T47D (cell line): ENCODE measurements at regions not wholly inside any gene's neighbourhood (a gene's known extent, or its start where the extent isn't known, plus 50 kb on each side); places are given as distances from the start of the nearest gene placed in this dataset.

Experiments used
- DNase-seq, 2 experiments: peaks; one replicate each; pipeline versions ENCODE4 v3.0.0 to v3.0.0-alpha.2; 2011 to 2012; ENCODE audit warnings: low read depth in 1 of 2, low spot score in 1 of 2
- JUND ChIP-seq: IDR thresholded peaks from 2 replicates; pipeline ENCODE4 v1.6.1; 2012; ENCODE audit warnings: low read depth
- in situ Hi-C: cut with HindIII; loops from 2 replicates; pipeline ENCODE4 v1.10.0; 2016; ENCODE audit warnings: low sequenced_read_pairs, low pct_unique_long_range_greater_than_20kb

GRCh38 chr3:117886147-117886546 is 1148.5 kb downstream of the IGSF11 start:
- in situ Hi-C loops = no loop called here
- DNase-seq = no peak
- no peak for TF ChIP-seq JUND

GRCh38 chr3:117887031-117887430 is 1147.6 kb downstream of the IGSF11 start:
- no peak for DNase-seq
- in situ Hi-C loops = no loop called here
- no peak for TF ChIP-seq JUND

GRCh38 chr3:117887901-117888300 is 1146.7 kb downstream of the IGSF11 start:
- TF ChIP-seq JUND = no peak
- in situ Hi-C loops = no loop called here

GRCh38 chr3:117892431-117892841 is 1142.2 kb downstream of the IGSF11 start:
- in situ Hi-C loops = no loop called here

More at GRCh38 chr3:117887901-117888300, 1146.7 kb downstream of the IGSF11 start:
- no peak for DNase-seq

GRCh38 chr3:117893001-117893400 is 1141.6 kb downstream of the IGSF11 start:
- in situ Hi-C loops = no loop called here
- DNase-seq = no peak
- TF ChIP-seq JUND = no peak

More at GRCh38 chr3:117892431-117892841, 1142.2 kb downstream of the IGSF11 start:
- no peak for TF ChIP-seq JUND
- DNase-seq = no peak

GRCh38 chr3:117893638-117894037 is 1141.0 kb downstream of the IGSF11 start:
- in situ Hi-C loops = no loop called here
- no peak for TF ChIP-seq JUND
- DNase-seq = no peak

GRCh38 chr3:117898722-117899522 is 1135.7 kb downstream of the IGSF11 start:
- in situ Hi-C loops = no loop called here
- no peak for TF ChIP-seq JUND
- peak in 1 of 2 experiments; percentile 18 for DNase-seq

- TF ChIP-seq JUND = no peak
- DNase-seq = no peak
- in situ Hi-C loops = no loop called here
These were observed 1131.4 kb downstream of the IGSF11 start for GRCh38 chr3:117903226-117903625.

GRCh38 chr3:117910820-117911521 is 1123.7 kb downstream of the IGSF11 start:
- DNase-seq = no peak
- no peak for TF ChIP-seq JUND
- in situ Hi-C loops = no loop called here

GRCh38 chr3:117912352-117912751 is 1122.3 kb downstream of the IGSF11 start:
- in situ Hi-C loops = no loop called here
- no peak for TF ChIP-seq JUND
- no peak for DNase-seq

- in situ Hi-C loops = no loop called here
- TF ChIP-seq JUND = no peak
These were observed 1120.0 kb downstream of the IGSF11 start for GRCh38 chr3:117914540-117915100.

GRCh38 chr3:117916839-117917238 is 1117.8 kb downstream of the IGSF11 start:
- in situ Hi-C loops = no loop called here
- TF ChIP-seq JUND = no peak
- no peak for DNase-seq

More at GRCh38 chr3:117914540-117915100, 1120.0 kb downstream of the IGSF11 start:
- DNase-seq = no peak

- in situ Hi-C loops = no loop called here
- TF ChIP-seq JUND = no peak
- no peak for DNase-seq
These were observed 1115.0 kb downstream of the IGSF11 start for GRCh38 chr3:117919621-117920020.
